SK-N-SH (cell line): ENCODE measurements at regions not wholly inside any gene's neighbourhood (a gene's known extent, or its start where the extent isn't known, plus 50 kb on each side); places are given as distances from the start of the nearest gene placed in this dataset.

Experiments
- CHD2 ChIP-seq: fragments of 150-350 bp; IDR thresholded peaks from 2 replicates; pipeline ENCODE4 v1.6.1; 2018; ENCODE audit warnings: low read length; ENCODE audit not compliant: partially characterized antibody
- CTCF ChIP-seq: fragments of 200-600 bp; sonication (generic); IDR thresholded peaks from 2 replicates; pipeline ENCODE4 v1.6.1; 2017; ENCODE audit warnings: antibody characterized with exemption, mild to moderate bottlenecking, moderate library complexity
- EP300 ChIP-seq, 2 experiments: IDR thresholded peaks; 2 replicates each; pipeline versions ENCODE4 v1.4.0 to v1.6.1; 2012; ENCODE audit warnings: borderline replicate concordance in 1 of 2, low read depth in 1 of 2, low read length in 1 of 2
- GABPA ChIP-seq: IDR thresholded peaks from 2 replicates; pipeline ENCODE4 v1.4.0; 2012; ENCODE audit warnings: low read depth, mild to moderate bottlenecking
- GATA2 ChIP-seq: sonication (generic); formaldehyde crosslinking; IDR thresholded peaks from 2 replicates; pipeline ENCODE4 v1.5.0; 2020; ENCODE audit warnings: mild to moderate bottlenecking, missing genetic modification reagents
- IRF3 ChIP-seq: fragments of 150-350 bp; IDR thresholded peaks from 2 replicates; pipeline ENCODE4 v1.6.1; 2016; ENCODE audit warnings: mild to moderate bottlenecking, low read depth, low read length
- JUND ChIP-seq: IDR thresholded peaks from 2 replicates; pipeline ENCODE4 v1.4.0; 2012
- POLR2AphosphoS5 ChIP-seq: IDR thresholded peaks from 2 replicates; pipeline ENCODE4 v1.6.1; 2012; ENCODE audit warnings: low read depth, low read length
- RCOR1 ChIP-seq: fragments of 150-350 bp; IDR thresholded peaks from 2 replicates; pipeline ENCODE4 v1.6.1; 2017; ENCODE audit warnings: antibody characterized with exemption, low read length
- REST ChIP-seq: IDR thresholded peaks from 2 replicates; pipeline ENCODE4 v1.6.1; 2012; ENCODE audit warnings: mild to moderate bottlenecking, low read depth, low read length, moderate library complexity
- USF2 ChIP-seq: fragments of 150-350 bp; IDR thresholded peaks from 2 replicates; pipeline ENCODE4 v1.6.1; 2017; ENCODE audit warnings: antibody characterized with exemption, low read length, low read depth, borderline replicate concordance
- YY1 ChIP-seq: IDR thresholded peaks from 2 replicates; pipeline ENCODE4 v1.4.0; 2012; ENCODE audit warnings: low read depth, mild to moderate bottlenecking

GRCh38 chr7:37555528-37555927 lies 106.9 kb upstream of the ELMO1 start:
- TF ChIP-seq CTCF (no peak), POLR2AphosphoS5 (no peak), USF2 (no peak), CHD2 (no peak), GATA2 (CRISPR knock-in tag) (no peak), GABPA (no peak), REST (no peak), RCOR1 (no peak), IRF3 (no peak), EP300 (IDR thresholded peaks at IDR 0.05; ENCODE audit: borderline replicate concordance in 1 of 2, low read depth in 1 of 2, low read length in 1 of 2) (no peak), YY1 (no peak), JUND (no peak)
